Activated naive CD4-positive, alpha-beta T cell treated with anti-CD3 and anti-CD28 coated beads for 36 hours (primary cell): ENCODE measurements at regions not wholly inside any gene's neighbourhood (a gene's known extent, or its start where the extent isn't known, plus 50 kb on each side); places are given as distances from the start of the nearest gene placed in this dataset.
"Not testable (repeated sequence)": the region's sequence is repeated elsewhere in the genome, so short reads cannot be mapped to it uniquely, and the experiment has no call there.

Experiments used
- CTCF ChIA-PET: fragments of 350-600 bp; sonication (Branson Sonifier 250); formaldehyde crosslinking; loops from one replicate; lab custom pipeline; 2021; ENCODE audit warnings: antibody characterized with exemption; lab: Charles Lee
- DNase-seq: peaks from one replicate; pipeline ENCODE4 v3.0.0-alpha.2; 2020
- H3K27ac Mint-ChIP-seq: one replicate; pipeline ENCODE4 v1.8.0; 2021; ENCODE audit warnings: mild to moderate bottlenecking, mixed read lengths
- H3K27me3 Mint-ChIP-seq: one replicate; pipeline ENCODE4 v1.8.0; 2021; ENCODE audit warnings: low read depth, mixed read lengths
- H3K36me3 Mint-ChIP-seq: one replicate; pipeline ENCODE4 v1.8.0; 2021; ENCODE audit warnings: low read depth, mixed read lengths
- H3K4me1 Mint-ChIP-seq: one replicate; pipeline ENCODE4 v1.8.0; 2021; ENCODE audit warnings: low read depth, mixed read lengths
- H3K4me3 Mint-ChIP-seq: one replicate; pipeline ENCODE4 v1.8.0; 2021; ENCODE audit warnings: mild to moderate bottlenecking, moderate library complexity, mixed read lengths
- H3K9me3 Mint-ChIP-seq: one replicate; pipeline ENCODE4 v1.8.0; 2021; ENCODE audit warnings: mixed read lengths
- intact Hi-C: fragments of 100-400 bp; cut with micrococcal nuclease; formaldehyde crosslinking; loops from one replicate; pipeline ENCODE4 v1.15.1; 2023

- Mint-ChIP-seq H3K36me3 (no peaks in the 10 kb centered on the region), H3K4me1 (no peaks in the 10 kb centered on the region), H3K27ac (no peak overlapping the region), H3K9me3 (no peaks in the 10 kb centered on the region), H3K4me3 (no peak overlapping the region), H3K27me3 (no peaks in the 10 kb centered on the region)
- intact Hi-C loops = no loop called here
- DNase-seq = no peak
- CTCF ChIA-PET = no interaction called here
Observed at GRCh38 chr9:106017198-106017740, 322.9 kb downstream of the TMEM38B start.

GRCh38 chr9:106019039-106019680 lies 324.8 kb downstream of the TMEM38B start:
- DNase-seq = no peak
- no peaks in the 10 kb centered on the region for H3K36me3 Mint-ChIP-seq
- no peaks in the 10 kb centered on the region for H3K9me3 Mint-ChIP-seq
- H3K27me3 Mint-ChIP-seq = no peaks in the 10 kb centered on the region
- no peaks in the 10 kb centered on the region for H3K4me1 Mint-ChIP-seq
- H3K27ac Mint-ChIP-seq = no peak overlapping the region
- CTCF ChIA-PET = interaction anchor here (0.6 to 0.7 kb wide), 2 partner anchors 9 to 50 kb away, joined by 3 to 5 read pairs; no protein-coding TSS in a partner anchor
- intact Hi-C loops = no loop called here
- H3K4me3 Mint-ChIP-seq = no peak overlapping the region

DNA sequence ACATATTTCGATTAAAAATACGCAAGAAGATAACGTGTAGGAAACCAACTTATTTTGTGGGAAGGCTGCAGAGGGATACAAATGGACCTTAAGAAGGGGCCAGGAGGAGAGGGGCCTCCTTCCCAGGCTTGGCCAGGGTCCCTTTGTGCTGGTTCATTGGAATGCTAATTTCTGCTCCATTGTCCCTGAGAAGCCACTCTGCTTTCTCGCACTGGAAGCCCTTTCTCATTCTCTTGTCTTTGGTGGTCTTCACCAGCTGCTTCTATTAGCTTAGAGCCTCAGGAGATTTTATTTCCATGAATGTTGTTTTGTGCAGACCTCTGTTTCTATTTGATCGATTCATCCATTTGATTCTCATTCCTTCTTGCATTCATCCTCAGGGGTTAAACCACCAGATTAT lies 325.4 kb downstream of the TMEM38B start:
- DNase-seq = no peak
- no peaks in the 10 kb centered on the region for H3K9me3 Mint-ChIP-seq
- no peak overlapping the region for H3K4me3 Mint-ChIP-seq
- H3K36me3 Mint-ChIP-seq = no peaks in the 10 kb centered on the region
- H3K4me1 Mint-ChIP-seq = no peaks in the 10 kb centered on the region
- intact Hi-C loops = no loop called here
- CTCF ChIA-PET = interaction anchor here (0.6 to 0.7 kb wide), 2 partner anchors 10 to 49 kb away, joined by 3 to 5 read pairs; no protein-coding TSS in a partner anchor
- H3K27ac Mint-ChIP-seq = no peak overlapping the region
- H3K27me3 Mint-ChIP-seq = no peaks in the 10 kb centered on the region

GRCh38 chr9:106020186-106020585 lies 325.8 kb downstream of the TMEM38B start:
- no peaks in the 10 kb centered on the region for H3K9me3 Mint-ChIP-seq
- H3K27me3 Mint-ChIP-seq = no peaks in the 10 kb centered on the region
- H3K27ac Mint-ChIP-seq = no peak overlapping the region
- no peak for DNase-seq
- no peak overlapping the region for H3K4me3 Mint-ChIP-seq
- no peaks in the 10 kb centered on the region for H3K36me3 Mint-ChIP-seq
- intact Hi-C loops = no loop called here
- CTCF ChIA-PET = no interaction called here
- no peaks in the 10 kb centered on the region for H3K4me1 Mint-ChIP-seq

- intact Hi-C loops = no loop called here
- H3K9me3 Mint-ChIP-seq = no peaks in the 10 kb centered on the region
- DNase-seq = no peak
- no peaks in the 10 kb centered on the region for H3K4me1 Mint-ChIP-seq
- H3K27me3 Mint-ChIP-seq = no peaks in the 10 kb centered on the region
- H3K36me3 Mint-ChIP-seq = no peaks in the 10 kb centered on the region
- H3K4me3 Mint-ChIP-seq = no peak overlapping the region
- no peak overlapping the region for H3K27ac Mint-ChIP-seq
- CTCF ChIA-PET = interaction anchor here (0.9 kb wide), 1 partner anchor 14 kb away, joined by 3 read pairs; no protein-coding TSS in a partner anchor
Observed at GRCh38 chr9:106023455-106023854, 329.1 kb downstream of the TMEM38B start.

DNA sequence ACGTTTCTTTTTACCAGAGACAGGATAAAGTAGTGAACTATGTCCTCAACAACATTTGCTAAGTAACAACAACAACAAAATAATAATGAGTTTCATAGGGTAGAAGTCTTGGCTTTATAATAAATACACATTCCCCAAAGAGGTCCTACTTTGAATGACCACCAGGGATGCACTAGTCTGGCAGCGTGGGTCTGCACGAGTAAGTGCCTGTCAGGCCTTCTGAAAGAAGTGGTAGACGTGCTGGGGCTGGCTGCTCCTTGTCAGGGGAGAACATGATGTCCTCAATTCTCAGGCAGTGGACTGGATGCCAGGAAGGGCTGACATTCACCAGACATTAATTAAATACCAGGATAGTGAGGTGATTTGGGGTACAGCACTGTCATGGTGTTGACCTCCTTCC lies 331.1 kb downstream of the TMEM38B start:
- no peaks in the 10 kb centered on the region for H3K27me3 Mint-ChIP-seq
- intact Hi-C loops = no loop called here
- no peak for DNase-seq
- CTCF ChIA-PET = no interaction called here
- no peaks in the 10 kb centered on the region for H3K36me3 Mint-ChIP-seq
- no peak overlapping the region for H3K27ac Mint-ChIP-seq
- peaks cover 3% of the 10 kb centered on the region for H3K9me3 Mint-ChIP-seq
- no peaks in the 10 kb centered on the region for H3K4me1 Mint-ChIP-seq
- no peak overlapping the region for H3K4me3 Mint-ChIP-seq

DNA sequence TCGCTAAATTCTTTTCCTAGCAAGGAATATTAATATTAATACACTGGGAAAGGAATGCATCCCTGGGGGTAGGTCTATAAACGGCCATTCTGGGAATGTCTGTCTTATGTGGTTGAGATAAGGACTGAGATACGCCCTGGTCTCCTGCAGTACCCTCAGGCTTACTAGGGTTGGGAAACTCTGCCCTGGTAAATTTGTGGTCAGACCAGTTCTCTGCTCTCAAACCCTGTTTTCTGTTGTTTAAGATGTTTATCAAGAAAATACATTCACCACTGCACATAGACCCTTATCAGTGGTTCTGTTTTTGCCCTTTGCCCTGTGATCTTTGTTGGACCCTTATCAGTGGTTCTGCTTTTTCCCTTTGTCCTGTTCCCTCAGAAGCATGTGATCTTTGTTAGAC lies 335.8 kb downstream of the TMEM38B start:
- H3K36me3 Mint-ChIP-seq, DNase-seq, H3K27ac Mint-ChIP-seq, H3K4me1 Mint-ChIP-seq, CTCF ChIA-PET, H3K27me3 Mint-ChIP-seq, H3K9me3 Mint-ChIP-seq, H3K4me3 Mint-ChIP-seq, intact Hi-C loops: not testable (repeated sequence)

DNA sequence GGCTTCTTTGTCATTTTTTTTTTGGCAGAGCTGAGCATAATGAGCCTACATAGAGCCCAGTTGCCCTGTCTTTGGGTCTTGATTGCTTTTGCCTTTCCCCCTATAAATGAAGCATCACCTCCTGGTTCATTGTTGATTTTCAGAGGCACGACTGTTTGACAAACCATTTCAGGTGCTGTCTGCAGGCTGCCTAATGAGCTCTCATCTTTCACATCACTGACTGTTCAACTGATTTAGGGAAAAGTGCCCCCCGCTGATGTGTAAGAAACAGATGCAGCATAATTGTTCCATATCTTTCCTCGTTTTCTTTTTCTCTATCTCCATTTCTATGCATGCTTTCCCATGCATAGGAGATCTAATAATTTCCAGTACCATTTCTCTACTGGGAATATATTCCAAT lies 338.6 kb downstream of the TMEM38B start:
- CTCF ChIA-PET = no interaction called here
- Mint-ChIP-seq H3K9me3 (peaks cover 3% of the 10 kb centered on the region), H3K27me3 (no peaks in the 10 kb centered on the region), H3K27ac (no peak overlapping the region), H3K36me3 (no peaks in the 10 kb centered on the region), H3K4me3 (no peak overlapping the region), H3K4me1 (no peaks in the 10 kb centered on the region)
- DNase-seq = no peak
- intact Hi-C loops = no loop called here

DNA sequence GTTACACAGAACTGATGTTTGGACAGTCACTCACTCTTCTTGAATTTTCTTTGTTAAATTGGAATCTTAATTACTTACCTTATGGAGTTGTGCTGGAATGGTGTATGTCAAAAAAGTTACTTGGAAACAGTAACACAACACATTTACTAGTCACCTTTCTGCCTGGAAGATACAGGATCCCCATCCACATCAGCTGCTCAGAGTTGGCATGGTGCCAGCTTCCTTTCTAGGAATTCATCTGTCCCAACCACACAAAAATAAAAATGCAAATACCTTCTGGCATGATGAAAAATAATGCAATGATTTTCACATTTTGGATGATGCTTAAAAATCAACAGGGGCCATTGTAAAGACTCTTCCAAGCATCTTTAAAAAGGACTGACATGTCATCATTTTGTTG lies 341.5 kb downstream of the TMEM38B start:
- Mint-ChIP-seq H3K9me3 (no peaks in the 10 kb centered on the region), H3K4me1 (no peaks in the 10 kb centered on the region), H3K4me3 (no peak overlapping the region), H3K36me3 (no peaks in the 10 kb centered on the region), H3K27ac (no peak overlapping the region), H3K27me3 (no peaks in the 10 kb centered on the region)
- DNase-seq = no peak
- intact Hi-C loops = no loop called here
- CTCF ChIA-PET = no interaction called here

DNA sequence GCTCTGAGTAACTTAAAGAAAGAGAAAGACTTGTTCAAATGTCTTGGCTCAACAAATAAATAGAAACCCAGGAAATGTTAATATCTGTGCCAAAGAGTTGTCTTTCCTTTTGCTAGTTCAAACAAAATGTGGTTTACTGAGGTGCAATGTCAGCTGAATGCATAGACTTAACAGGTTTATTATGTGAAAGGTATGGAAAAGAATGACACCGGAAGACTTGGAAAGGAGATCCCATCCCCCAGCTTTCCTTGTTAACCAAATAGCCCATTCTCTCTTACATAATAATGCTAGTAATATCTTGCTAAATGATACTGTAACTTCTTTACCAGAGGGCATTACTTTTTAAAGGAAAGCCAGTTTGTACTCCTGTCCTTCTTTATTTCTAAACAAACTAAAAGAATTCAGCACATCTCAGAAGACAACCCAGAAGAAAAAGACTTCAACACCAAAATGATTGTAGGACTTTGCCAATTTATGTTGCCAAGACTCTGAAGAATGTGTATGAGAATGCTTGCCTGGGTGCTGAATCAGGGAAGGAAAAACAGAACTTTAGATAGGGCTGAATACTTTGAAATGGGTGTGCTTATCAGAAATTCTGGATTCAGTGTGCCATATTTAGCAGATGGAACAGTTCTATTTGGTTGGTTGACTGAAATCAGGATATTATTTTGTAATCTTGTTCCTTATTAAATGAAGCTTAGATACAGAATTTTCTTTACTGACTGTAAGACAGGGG lies 344.1 kb downstream of the TMEM38B start:
- CTCF ChIA-PET = no interaction called here
- intact Hi-C loops = no loop called here
- DNase-seq = no peak
- no peak overlapping the region for H3K4me3 Mint-ChIP-seq
- H3K9me3 Mint-ChIP-seq = no peaks in the 10 kb centered on the region
- no peaks in the 10 kb centered on the region for H3K4me1 Mint-ChIP-seq
- H3K27me3 Mint-ChIP-seq = no peaks in the 10 kb centered on the region
- H3K27ac Mint-ChIP-seq = no peak overlapping the region
- H3K36me3 Mint-ChIP-seq = no peaks in the 10 kb centered on the region

GRCh38 chr9:106039151-106039935 lies 345.0 kb downstream of the TMEM38B start:
- CTCF ChIA-PET = no interaction called here
- Mint-ChIP-seq H3K4me1 (no peaks in the 10 kb centered on the region), H3K4me3 (no peak overlapping the region), H3K9me3 (peaks cover under 1% of the 10 kb centered on the region), H3K36me3 (no peaks in the 10 kb centered on the region), H3K27ac (no peak overlapping the region), H3K27me3 (no peaks in the 10 kb centered on the region)
- intact Hi-C loops = no loop called here
- no peak for DNase-seq

- DNase-seq, intact Hi-C loops, H3K9me3 Mint-ChIP-seq, H3K4me3 Mint-ChIP-seq, H3K36me3 Mint-ChIP-seq, H3K27ac Mint-ChIP-seq, H3K27me3 Mint-ChIP-seq, H3K4me1 Mint-ChIP-seq: not testable (repeated sequence)
- CTCF ChIA-PET = interaction anchor here (0.6 kb wide), 1 partner anchor 142 kb away, joined by 3 read pairs; no protein-coding TSS in a partner anchor
Observed at GRCh38 chr9:106041920-106042319, 347.6 kb downstream of the TMEM38B start.
